ENCODE measurements at regions not wholly inside any gene's neighbourhood (a gene's known extent, or its start where the extent isn't known, plus 50 kb on each side); places are given as distances from the start of the nearest gene placed in this dataset.

DNA sequence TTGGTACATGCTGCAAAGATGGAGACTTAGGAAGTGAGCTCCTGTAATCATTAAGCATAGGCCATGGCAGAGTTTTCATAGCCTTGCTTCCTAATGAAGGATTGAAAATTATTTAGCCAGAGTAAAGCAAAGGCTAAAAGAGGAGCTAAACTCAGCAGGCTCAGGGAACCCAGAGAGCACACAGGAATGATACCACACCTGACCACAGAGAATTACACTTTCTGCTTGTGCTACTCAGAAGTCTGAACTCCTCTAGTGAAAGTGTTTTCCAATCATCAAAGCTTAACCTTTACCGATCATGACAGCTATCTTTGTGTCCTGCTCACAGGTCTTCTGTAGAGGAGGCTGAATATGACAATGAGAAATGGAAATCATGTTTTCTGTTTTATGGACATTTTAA lies 347.7 kb downstream of the OTUD1 start:
- TF ChIP-seq, protein P1, sequence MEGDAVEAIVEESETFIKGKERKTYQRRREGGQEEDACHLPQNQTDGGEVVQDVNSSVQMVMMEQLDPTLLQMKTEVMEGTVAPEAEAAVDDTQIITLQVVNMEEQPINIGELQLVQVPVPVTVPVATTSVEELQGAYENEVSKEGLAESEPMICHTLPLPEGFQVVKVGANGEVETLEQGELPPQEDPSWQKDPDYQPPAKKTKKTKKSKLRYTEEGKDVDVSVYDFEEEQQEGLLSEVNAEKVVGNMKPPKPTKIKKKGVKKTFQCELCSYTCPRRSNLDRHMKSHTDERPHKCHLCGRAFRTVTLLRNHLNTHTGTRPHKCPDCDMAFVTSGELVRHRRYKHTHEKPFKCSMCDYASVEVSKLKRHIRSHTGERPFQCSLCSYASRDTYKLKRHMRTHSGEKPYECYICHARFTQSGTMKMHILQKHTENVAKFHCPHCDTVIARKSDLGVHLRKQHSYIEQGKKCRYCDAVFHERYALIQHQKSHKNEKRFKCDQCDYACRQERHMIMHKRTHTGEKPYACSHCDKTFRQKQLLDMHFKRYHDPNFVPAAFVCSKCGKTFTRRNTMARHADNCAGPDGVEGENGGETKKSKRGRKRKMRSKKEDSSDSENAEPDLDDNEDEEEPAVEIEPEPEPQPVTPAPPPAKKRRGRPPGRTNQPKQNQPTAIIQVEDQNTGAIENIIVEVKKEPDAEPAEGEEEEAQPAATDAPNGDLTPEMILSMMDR (IDR thresholded peaks at IDR 0.05; ENCODE audit: poor library complexity, severe bottlenecking), result no peak
- TF ChIP-seq EZH2 (IDR thresholded peaks at IDR 0.05; ENCODE audit: borderline replicate concordance, insufficient read depth, low read length, poor library complexity, severe bottlenecking), result no peak
- TF ChIP-seq POLR2AphosphoS5 (IDR thresholded peaks at IDR 0.05), result no peak
- TF ChIP-seq, protein P2, sequence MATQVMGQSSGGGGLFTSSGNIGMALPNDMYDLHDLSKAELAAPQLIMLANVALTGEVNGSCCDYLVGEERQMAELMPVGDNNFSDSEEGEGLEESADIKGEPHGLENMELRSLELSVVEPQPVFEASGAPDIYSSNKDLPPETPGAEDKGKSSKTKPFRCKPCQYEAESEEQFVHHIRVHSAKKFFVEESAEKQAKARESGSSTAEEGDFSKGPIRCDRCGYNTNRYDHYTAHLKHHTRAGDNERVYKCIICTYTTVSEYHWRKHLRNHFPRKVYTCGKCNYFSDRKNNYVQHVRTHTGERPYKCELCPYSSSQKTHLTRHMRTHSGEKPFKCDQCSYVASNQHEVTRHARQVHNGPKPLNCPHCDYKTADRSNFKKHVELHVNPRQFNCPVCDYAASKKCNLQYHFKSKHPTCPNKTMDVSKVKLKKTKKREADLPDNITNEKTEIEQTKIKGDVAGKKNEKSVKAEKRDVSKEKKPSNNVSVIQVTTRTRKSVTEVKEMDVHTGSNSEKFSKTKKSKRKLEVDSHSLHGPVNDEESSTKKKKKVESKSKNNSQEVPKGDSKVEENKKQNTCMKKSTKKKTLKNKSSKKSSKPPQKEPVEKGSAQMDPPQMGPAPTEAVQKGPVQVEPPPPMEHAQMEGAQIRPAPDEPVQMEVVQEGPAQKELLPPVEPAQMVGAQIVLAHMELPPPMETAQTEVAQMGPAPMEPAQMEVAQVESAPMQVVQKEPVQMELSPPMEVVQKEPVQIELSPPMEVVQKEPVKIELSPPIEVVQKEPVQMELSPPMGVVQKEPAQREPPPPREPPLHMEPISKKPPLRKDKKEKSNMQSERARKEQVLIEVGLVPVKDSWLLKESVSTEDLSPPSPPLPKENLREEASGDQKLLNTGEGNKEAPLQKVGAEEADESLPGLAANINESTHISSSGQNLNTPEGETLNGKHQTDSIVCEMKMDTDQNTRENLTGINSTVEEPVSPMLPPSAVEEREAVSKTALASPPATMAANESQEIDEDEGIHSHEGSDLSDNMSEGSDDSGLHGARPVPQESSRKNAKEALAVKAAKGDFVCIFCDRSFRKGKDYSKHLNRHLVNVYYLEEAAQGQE (IDR thresholded peaks at IDR 0.05; ENCODE audit: borderline replicate concordance), result no peak
- TF ChIP-seq SMC3 (conservative IDR thresholded peaks at IDR 0.05; ENCODE audit: poor library complexity), result no peak
- no peak for TF ChIP-seq EP300 (conservative IDR thresholded peaks at IDR 0.05; ENCODE audit: poor library complexity, severe bottlenecking)

Measured in neural cell (in vitro differentiated cells).